Activated CD8-positive, alpha-beta memory T cell treated with anti-CD3 and anti-CD28 coated beads, Interleukin-2, amount 10 ng/mL, durations not matched to agents 7 days and 5 days (primary cell): ENCODE measurements at regions not wholly inside any gene's neighbourhood (a gene's known extent, or its start where the extent isn't known, plus 50 kb on each side); places are given as distances from the start of the nearest gene placed in this dataset.
"Not testable (repeated sequence)": the region's sequence is repeated elsewhere in the genome, so short reads cannot be mapped to it uniquely, and the experiment has no call there.

Experiments
- ATAC-seq: fragments of 150-1000 bp; cut with Tn5 transposase; one replicate; pipeline ENCODE4 v1.10.0; 2021; ENCODE audit warnings: moderate library complexity
- CTCF ChIA-PET: fragments of 350-600 bp; sonication (Branson Sonifier 250); formaldehyde crosslinking; loops from one replicate; lab custom pipeline; 2021; ENCODE audit warnings: antibody characterized with exemption; lab: Charles Lee
- DNase-seq: peaks from one replicate; pipeline ENCODE4 v3.0.0-alpha.2; 2020
- H3K27ac Mint-ChIP-seq: one replicate; pipeline ENCODE4 v1.8.0; 2021; ENCODE audit warnings: mild to moderate bottlenecking, mixed read lengths
- H3K27me3 Mint-ChIP-seq: one replicate; pipeline ENCODE4 v1.8.0; 2021; ENCODE audit warnings: mixed read lengths
- H3K36me3 Mint-ChIP-seq: one replicate; pipeline ENCODE4 v1.8.0; 2021; ENCODE audit warnings: mild to moderate bottlenecking, mixed read lengths
- H3K4me1 Mint-ChIP-seq: one replicate; pipeline ENCODE4 v1.8.0; 2021; ENCODE audit warnings: mixed read lengths
- H3K4me3 Mint-ChIP-seq: one replicate; pipeline ENCODE4 v1.8.0; 2021; ENCODE audit warnings: mild to moderate bottlenecking, moderate library complexity, mixed read lengths
- H3K9me3 Mint-ChIP-seq: one replicate; pipeline ENCODE4 v1.8.0; 2022; ENCODE audit warnings: low read depth, mixed read lengths

- Mint-ChIP-seq H3K27me3 (no peaks in the 10 kb centered on the region), H3K27ac (no peak overlapping the region), H3K9me3 (no peaks in the 10 kb centered on the region), H3K4me3 (no peak overlapping the region), H3K4me1 (no peaks in the 10 kb centered on the region), H3K36me3 (no peaks in the 10 kb centered on the region)
- CTCF ChIA-PET, result no interaction called here
- no peak for ATAC-seq
- no peak for DNase-seq
Measured at GRCh38 chr3:36149447-36149865, 230.8 kb upstream of the STAC start.

- H3K27ac Mint-ChIP-seq, result no peak overlapping the region
- H3K4me1 Mint-ChIP-seq, result no peaks in the 10 kb centered on the region
- H3K36me3 Mint-ChIP-seq, result no peaks in the 10 kb centered on the region
- H3K27me3 Mint-ChIP-seq, result no peaks in the 10 kb centered on the region
- H3K9me3 Mint-ChIP-seq, result no peaks in the 10 kb centered on the region
- CTCF ChIA-PET, result no interaction called here
- no peak for DNase-seq
- ATAC-seq, result no peak
- H3K4me3 Mint-ChIP-seq, result no peak overlapping the region
Measured at GRCh38 chr3:36155515-36155914, 224.8 kb upstream of the STAC start.

- Mint-ChIP-seq H3K4me3 (no peak overlapping the region), H3K9me3 (no peaks in the 10 kb centered on the region), H3K36me3 (no peaks in the 10 kb centered on the region), H3K4me1 (no peaks in the 10 kb centered on the region), H3K27me3 (no peaks in the 10 kb centered on the region), H3K27ac (no peak overlapping the region)
- CTCF ChIA-PET, result no interaction called here
- ATAC-seq (no peak), DNase-seq (no peak)
Measured at GRCh38 chr3:36164400-36164799, 215.9 kb upstream of the STAC start.

- Mint-ChIP-seq H3K4me3 (no peak overlapping the region), H3K4me1 (no peaks in the 10 kb centered on the region), H3K36me3 (no peaks in the 10 kb centered on the region), H3K27ac (no peak overlapping the region), H3K9me3 (no peaks in the 10 kb centered on the region), H3K27me3 (no peaks in the 10 kb centered on the region)
- CTCF ChIA-PET, result no interaction called here
- DNase-seq (no peak), ATAC-seq (no peak)
Measured at GRCh38 chr3:36165509-36166290, 214.6 kb upstream of the STAC start.

- Mint-ChIP-seq H3K4me1 (no peaks in the 10 kb centered on the region), H3K36me3 (no peaks in the 10 kb centered on the region), H3K27me3 (no peaks in the 10 kb centered on the region), H3K9me3 (no peaks in the 10 kb centered on the region), H3K4me3 (no peak overlapping the region), H3K27ac (no peak overlapping the region)
- DNase-seq, result no peak
- CTCF ChIA-PET, result no interaction called here
- no peak for ATAC-seq
Measured at GRCh38 chr3:36166477-36166876, 213.8 kb upstream of the STAC start.

GRCh38 chr3:36172699-36173098 is 207.6 kb upstream of the STAC start:
- Mint-ChIP-seq H3K36me3 (no peaks in the 10 kb centered on the region), H3K27me3 (no peaks in the 10 kb centered on the region), H3K27ac (no peak overlapping the region), H3K4me3 (no peak overlapping the region), H3K9me3 (no peaks in the 10 kb centered on the region), H3K4me1 (no peaks in the 10 kb centered on the region)
- no peak for DNase-seq
- CTCF ChIA-PET, result no interaction called here
- ATAC-seq, result no peak

- no peak overlapping the region for H3K4me3 Mint-ChIP-seq
Measured at GRCh38 chr3:36175113-36175812, 205.0 kb upstream of the STAC start.

GRCh38 chr3:36175916-36176461 is 204.3 kb upstream of the STAC start:
- Mint-ChIP-seq H3K4me1 (no peaks in the 10 kb centered on the region), H3K27ac (no peak overlapping the region), H3K27me3 (no peaks in the 10 kb centered on the region), H3K36me3 (no peaks in the 10 kb centered on the region), H3K9me3 (no peaks in the 10 kb centered on the region), H3K4me3 (no peak overlapping the region)
- DNase-seq, result no peak
- CTCF ChIA-PET, result no interaction called here
- ATAC-seq, result no peak

More at GRCh38 chr3:36175113-36175812, 205.0 kb upstream of the STAC start:
- Mint-ChIP-seq H3K27ac (no peak overlapping the region), H3K27me3 (no peaks in the 10 kb centered on the region), H3K4me1 (no peaks in the 10 kb centered on the region), H3K36me3 (no peaks in the 10 kb centered on the region), H3K9me3 (no peaks in the 10 kb centered on the region)
- no peak for ATAC-seq
- CTCF ChIA-PET, result no interaction called here
- DNase-seq, result no peak

GRCh38 chr3:36178018-36178417 is 202.3 kb upstream of the STAC start:
- Mint-ChIP-seq H3K9me3 (no peaks in the 10 kb centered on the region), H3K36me3 (no peaks in the 10 kb centered on the region), H3K4me3 (no peak overlapping the region), H3K27ac (no peak overlapping the region), H3K4me1 (no peaks in the 10 kb centered on the region), H3K27me3 (no peaks in the 10 kb centered on the region)
- CTCF ChIA-PET, result no interaction called here
- no peak for ATAC-seq
- no peak for DNase-seq

- CTCF ChIA-PET, result no interaction called here
- H3K9me3 Mint-ChIP-seq, result no peaks in the 10 kb centered on the region
- no peak for DNase-seq
Measured at GRCh38 chr3:36182024-36182423, 198.3 kb upstream of the STAC start.

GRCh38 chr3:36187197-36187596 is 193.1 kb upstream of the STAC start:
- DNase-seq, H3K4me1 Mint-ChIP-seq, H3K4me3 Mint-ChIP-seq, ATAC-seq, H3K9me3 Mint-ChIP-seq, H3K27ac Mint-ChIP-seq, H3K36me3 Mint-ChIP-seq, H3K27me3 Mint-ChIP-seq, CTCF ChIA-PET: not testable (repeated sequence)

More at GRCh38 chr3:36182024-36182423, 198.3 kb upstream of the STAC start:
- Mint-ChIP-seq H3K4me3 (no peak overlapping the region), H3K4me1 (no peaks in the 10 kb centered on the region), H3K27ac (no peak overlapping the region), H3K36me3 (no peaks in the 10 kb centered on the region), H3K27me3 (no peaks in the 10 kb centered on the region)
- ATAC-seq, result no peak

- peaks cover 2% of the 10 kb centered on the region for H3K9me3 Mint-ChIP-seq
- H3K4me1 Mint-ChIP-seq, result no peaks in the 10 kb centered on the region
Measured at GRCh38 chr3:36192901-36193300, 187.4 kb upstream of the STAC start.

GRCh38 chr3:36193448-36193847 is 186.9 kb upstream of the STAC start:
- H3K27me3 Mint-ChIP-seq, result no peaks in the 10 kb centered on the region
- no peaks in the 10 kb centered on the region for H3K4me1 Mint-ChIP-seq
- CTCF ChIA-PET, result no interaction called here
- H3K27ac Mint-ChIP-seq, result no peak overlapping the region
- H3K4me3 Mint-ChIP-seq, result no peak overlapping the region
- no peak for DNase-seq
- ATAC-seq, result no peak
- peaks cover 2% of the 10 kb centered on the region for H3K9me3 Mint-ChIP-seq
- H3K36me3 Mint-ChIP-seq, result no peaks in the 10 kb centered on the region

More at GRCh38 chr3:36192901-36193300, 187.4 kb upstream of the STAC start:
- Mint-ChIP-seq H3K36me3 (no peaks in the 10 kb centered on the region), H3K27ac (no peak overlapping the region), H3K4me3 (no peak overlapping the region), H3K27me3 (no peaks in the 10 kb centered on the region)
- CTCF ChIA-PET, result no interaction called here
- DNase-seq (no peak), ATAC-seq (no peak)

- Mint-ChIP-seq H3K27me3 (no peaks in the 10 kb centered on the region), H3K4me3 (no peak overlapping the region), H3K36me3 (no peaks in the 10 kb centered on the region), H3K9me3 (peaks cover 2% of the 10 kb centered on the region), H3K27ac (no peak overlapping the region), H3K4me1 (no peaks in the 10 kb centered on the region)
- CTCF ChIA-PET, result no interaction called here
- ATAC-seq, result no peak
- no peak for DNase-seq
Measured at GRCh38 chr3:36196058-36196457, 184.2 kb upstream of the STAC start.
